GM12864 (cell line): ENCODE measurements at regions not wholly inside any gene's neighbourhood (a gene's known extent, or its start where the extent isn't known, plus 50 kb on each side); places are given as distances from the start of the nearest gene placed in this dataset.

Experiments
- DNase-seq: peaks from one replicate; pipeline ENCODE4 v3.0.0-alpha.2; 2011; ENCODE audit warnings: low read depth
- H3K4me3 ChIP-seq: 2 replicates; pipeline ENCODE4 v1.5.1; 2011; ENCODE audit warnings: mild to moderate bottlenecking, low read depth, low read length, control low read depth
- TF ChIP-seq, protein P1 (sequence below): IDR thresholded peaks from 2 replicates; pipeline ENCODE4 v1.5.1; 2011; ENCODE audit warnings: low read depth, mild to moderate bottlenecking, moderate library complexity, low read length, control low read depth, inconsistent platforms; ENCODE audit errors: missing control alignments

DNA sequence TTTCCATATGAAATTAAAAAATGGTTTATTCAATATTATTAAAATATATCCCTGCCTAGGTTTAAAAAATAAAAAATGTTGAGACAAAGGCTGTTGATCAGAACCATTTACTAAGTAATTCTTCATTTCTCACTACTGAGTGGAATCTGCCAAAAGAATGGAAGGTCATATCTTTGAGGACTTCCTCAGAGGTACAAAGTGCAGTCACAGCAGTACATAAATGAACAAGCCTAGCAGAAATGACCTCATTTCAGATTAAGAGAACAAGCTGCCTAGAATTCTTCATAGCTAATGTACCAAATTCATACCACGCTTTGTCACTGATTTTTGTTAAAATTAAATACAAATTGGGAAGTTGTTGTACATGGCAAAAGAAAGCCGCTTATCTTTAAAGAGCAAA, 318.9 kb upstream of the TFPI start:
- DNase-seq, result no peak
- TF ChIP-seq, protein P1, sequence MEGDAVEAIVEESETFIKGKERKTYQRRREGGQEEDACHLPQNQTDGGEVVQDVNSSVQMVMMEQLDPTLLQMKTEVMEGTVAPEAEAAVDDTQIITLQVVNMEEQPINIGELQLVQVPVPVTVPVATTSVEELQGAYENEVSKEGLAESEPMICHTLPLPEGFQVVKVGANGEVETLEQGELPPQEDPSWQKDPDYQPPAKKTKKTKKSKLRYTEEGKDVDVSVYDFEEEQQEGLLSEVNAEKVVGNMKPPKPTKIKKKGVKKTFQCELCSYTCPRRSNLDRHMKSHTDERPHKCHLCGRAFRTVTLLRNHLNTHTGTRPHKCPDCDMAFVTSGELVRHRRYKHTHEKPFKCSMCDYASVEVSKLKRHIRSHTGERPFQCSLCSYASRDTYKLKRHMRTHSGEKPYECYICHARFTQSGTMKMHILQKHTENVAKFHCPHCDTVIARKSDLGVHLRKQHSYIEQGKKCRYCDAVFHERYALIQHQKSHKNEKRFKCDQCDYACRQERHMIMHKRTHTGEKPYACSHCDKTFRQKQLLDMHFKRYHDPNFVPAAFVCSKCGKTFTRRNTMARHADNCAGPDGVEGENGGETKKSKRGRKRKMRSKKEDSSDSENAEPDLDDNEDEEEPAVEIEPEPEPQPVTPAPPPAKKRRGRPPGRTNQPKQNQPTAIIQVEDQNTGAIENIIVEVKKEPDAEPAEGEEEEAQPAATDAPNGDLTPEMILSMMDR, result no peak
- H3K4me3 ChIP-seq, result no peak overlapping the region

DNA sequence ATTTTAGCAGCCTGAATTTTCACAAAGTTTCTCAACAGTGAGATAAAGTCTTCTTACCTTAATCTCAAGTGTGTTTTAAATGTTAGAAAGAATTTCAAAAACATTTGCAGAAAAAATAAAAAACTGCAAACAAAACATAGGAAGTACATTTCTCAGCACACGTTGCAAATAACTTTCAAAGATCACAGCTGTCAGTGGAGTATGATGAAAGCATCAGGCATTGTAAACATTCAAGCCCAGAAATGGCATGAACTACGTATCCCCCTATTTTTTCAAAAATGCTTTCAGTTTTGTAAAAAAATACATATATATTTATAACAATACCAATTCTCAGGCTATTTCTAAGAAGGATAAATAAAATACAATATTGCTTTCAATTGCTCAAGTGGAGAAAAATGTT, 320.6 kb upstream of the TFPI start:
- TF ChIP-seq, protein P1, result no peak
- no peak for DNase-seq
- no peak overlapping the region for H3K4me3 ChIP-seq

DNA sequence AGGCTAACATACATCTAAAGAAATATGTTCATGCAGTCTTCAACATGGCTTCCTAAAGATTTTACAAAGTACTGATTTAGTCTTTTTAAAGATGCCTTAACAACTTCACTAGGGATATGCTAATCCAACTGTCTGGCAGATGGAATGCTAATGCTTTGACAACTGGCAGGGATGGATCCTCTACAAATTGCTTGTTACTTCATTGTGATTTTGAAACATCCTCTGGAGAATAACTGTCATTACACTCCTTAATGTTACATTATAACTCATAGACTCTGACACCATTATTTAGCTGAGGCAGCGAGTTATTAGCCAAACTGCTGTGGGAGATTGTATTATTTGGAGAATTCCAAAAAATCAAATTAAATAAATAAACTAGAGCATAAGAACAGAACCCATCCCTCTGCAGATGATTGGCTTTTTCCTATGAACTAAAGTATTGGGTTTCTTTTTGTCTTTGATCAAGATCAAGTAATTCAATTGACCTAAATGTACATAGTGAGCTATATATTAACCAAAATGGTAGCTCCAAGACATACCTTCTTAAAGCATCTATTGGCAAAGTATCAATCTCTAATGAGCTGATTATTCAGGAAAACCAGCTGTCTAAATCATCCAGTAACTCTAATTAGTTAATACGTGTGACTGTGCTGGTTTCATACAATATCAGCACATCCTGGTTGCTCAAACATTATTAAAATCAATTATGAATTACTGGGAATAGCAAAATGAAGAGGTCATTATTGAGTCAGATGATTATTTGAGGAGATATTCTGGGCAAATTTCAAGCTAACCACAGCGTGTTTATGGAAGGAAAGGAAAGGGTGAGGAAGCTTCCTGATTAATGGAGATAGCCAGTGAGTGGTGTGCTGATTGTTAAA, 321.3 kb upstream of the TFPI start:
- H3K4me3 ChIP-seq, result no peak overlapping the region
- TF ChIP-seq, protein P1, result no peak
- no peak for DNase-seq

- DNase-seq, result no peak
- TF ChIP-seq, protein P1, result no peak
- H3K4me3 ChIP-seq, result no peak overlapping the region
Measured at GRCh38 chr2:187876554-187876953, 322.3 kb upstream of the TFPI start.

GRCh38 chr2:187877391-187877790, 323.2 kb upstream of the TFPI start:
- no peak for DNase-seq
- no peak overlapping the region for H3K4me3 ChIP-seq
- TF ChIP-seq, protein P1, result no peak

DNA sequence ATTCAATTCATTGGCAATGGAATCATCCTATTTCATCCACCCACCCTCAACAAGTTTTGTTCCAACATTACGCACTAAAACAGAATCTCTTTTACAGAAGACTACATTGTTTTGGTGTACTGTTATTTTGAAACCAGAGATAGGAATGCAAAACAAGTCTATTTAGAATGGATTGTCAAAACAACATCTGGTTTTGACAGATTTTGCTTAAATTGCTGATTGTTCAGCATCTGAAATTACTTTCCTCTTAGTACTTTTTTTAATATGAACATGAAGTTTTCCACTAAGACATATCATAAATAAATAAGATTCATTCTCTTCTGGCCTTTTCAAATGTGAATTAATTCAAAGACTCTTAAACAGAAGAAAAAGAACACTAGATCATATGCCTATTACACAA, 323.9 kb upstream of the TFPI start:
- no peak for DNase-seq
- no peak overlapping the region for H3K4me3 ChIP-seq
- TF ChIP-seq, protein P1, result no peak

DNA sequence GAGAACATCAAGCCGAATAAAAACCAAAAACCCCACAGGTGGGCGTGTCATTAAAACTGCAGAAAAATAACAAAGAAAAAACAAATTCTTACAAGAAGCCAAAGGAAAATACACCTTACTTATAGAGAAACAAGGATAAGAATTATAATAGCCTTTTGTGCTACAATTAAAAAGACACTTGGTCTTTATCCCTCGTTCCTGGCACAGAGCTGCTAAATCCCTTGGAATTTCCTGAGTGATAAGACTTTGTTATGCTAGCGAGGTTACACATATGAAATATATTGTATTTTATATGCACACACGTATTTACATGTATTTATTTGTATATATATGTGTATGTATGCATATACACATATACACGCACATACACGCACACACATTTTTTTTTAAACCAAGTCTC, 325.3 kb upstream of the TFPI start:
- no peak for DNase-seq
- no peak overlapping the region for H3K4me3 ChIP-seq
- TF ChIP-seq, protein P1, result no peak
